VCaP (cell line): ENCODE measurements at regions not wholly inside any gene's neighbourhood (a gene's known extent, or its start where the extent isn't known, plus 50 kb on each side); places are given as distances from the start of the nearest gene placed in this dataset.
"Not testable (repeated sequence)": the region's sequence is repeated elsewhere in the genome, so short reads cannot be mapped to it uniquely, and the experiment has no call there.

Experiments used
- H3K27ac ChIP-seq: fragments of 450-650 bp; 2 replicates; pipeline ENCODE4 v1.5.1; 2017
- CTCF ChIP-seq: fragments of 450-650 bp; conservative IDR thresholded peaks from 2 replicates; pipeline ENCODE4 v1.5.1; 2017; ENCODE audit warnings: mild to moderate bottlenecking, moderate library complexity

- no peak overlapping the region for H3K27ac ChIP-seq
- TF ChIP-seq CTCF = no peak
Measured at GRCh38 chr9:75282047-75282446, 193.7 kb downstream of the OSTF1 start.

GRCh38 chr9:75289332-75289731, 201.0 kb downstream of the OSTF1 start:
- H3K27ac ChIP-seq = no peak overlapping the region
- no peak for TF ChIP-seq CTCF

- peak; percentile 58 for TF ChIP-seq CTCF
Measured at GRCh38 chr9:75299324-75299723, 211.0 kb downstream of the OSTF1 start.

GRCh38 chr9:75333624-75334023, 245.3 kb downstream of the OSTF1 start:
- peak; percentile 78 for TF ChIP-seq CTCF
- H3K27ac ChIP-seq = no peak overlapping the region

More at GRCh38 chr9:75299324-75299723, 211.0 kb downstream of the OSTF1 start:
- H3K27ac ChIP-seq = no peak overlapping the region

GRCh38 chr9:75358846-75359245, 270.5 kb downstream of the OSTF1 start:
- TF ChIP-seq CTCF = no peak
- H3K27ac ChIP-seq = no peak overlapping the region

- no peak for TF ChIP-seq CTCF
- no peak overlapping the region for H3K27ac ChIP-seq
Measured at GRCh38 chr9:75359638-75360037, 271.3 kb downstream of the OSTF1 start.

GRCh38 chr9:75360252-75360651, 271.9 kb downstream of the OSTF1 start:
- no peak overlapping the region for H3K27ac ChIP-seq
- no peak for TF ChIP-seq CTCF

GRCh38 chr9:75362446-75362845, 274.1 kb downstream of the OSTF1 start:
- H3K27ac ChIP-seq = not testable (repeated sequence)
